ENCODE measurements at regions not wholly inside any gene's neighbourhood (a gene's known extent, or its start where the extent isn't known, plus 50 kb on each side); places are given as distances from the start of the nearest gene placed in this dataset.

DNA sequence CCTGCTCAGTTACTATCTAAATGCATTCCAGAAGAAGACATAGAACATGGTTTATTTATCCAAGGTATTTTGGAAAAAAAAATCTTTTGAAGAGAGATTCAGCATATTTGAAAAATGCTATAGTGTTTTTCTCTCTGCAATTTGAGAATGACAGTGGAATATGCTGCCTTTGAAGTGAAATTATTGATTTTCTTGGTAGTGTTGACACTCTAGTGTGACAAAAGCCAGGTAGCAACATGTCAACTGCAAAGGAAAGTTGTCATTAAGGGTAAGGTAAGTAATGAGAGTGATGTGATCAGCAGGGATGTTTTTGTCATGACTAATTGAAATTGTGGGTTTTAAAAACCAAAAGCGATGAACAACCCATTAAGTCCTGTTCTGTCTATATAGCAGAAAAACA is 1387.1 kb upstream of the TMEFF2 start:
- TF ChIP-seq YY1 (IDR thresholded peaks at IDR 0.05; ENCODE audit: low read depth, low read length) (no peak), CHD1 (IDR thresholded peaks at IDR 0.05; ENCODE audit: low read depth, low read length) (no peak), SIN3A (conservative IDR thresholded peaks at IDR 0.05 in 1 of 2, IDR thresholded peaks at IDR 0.05 in 1 of 2; ENCODE audit: low read depth in 1 of 2, low read length in 2 of 2) (no peak), POLR2A (IDR thresholded peaks at IDR 0.05; ENCODE audit: control extremely low read depth in 1 of 2, low read depth in 2 of 2, low read length in 2 of 2) (no peak), EGR1 (IDR thresholded peaks at IDR 0.05; ENCODE audit: borderline replicate concordance, low read depth, low read length) (no peak), POLR2AphosphoS5 (IDR thresholded peaks at IDR 0.05; ENCODE audit: low read depth, low read length) (no peak)
- TF ChIP-seq, protein P1, sequence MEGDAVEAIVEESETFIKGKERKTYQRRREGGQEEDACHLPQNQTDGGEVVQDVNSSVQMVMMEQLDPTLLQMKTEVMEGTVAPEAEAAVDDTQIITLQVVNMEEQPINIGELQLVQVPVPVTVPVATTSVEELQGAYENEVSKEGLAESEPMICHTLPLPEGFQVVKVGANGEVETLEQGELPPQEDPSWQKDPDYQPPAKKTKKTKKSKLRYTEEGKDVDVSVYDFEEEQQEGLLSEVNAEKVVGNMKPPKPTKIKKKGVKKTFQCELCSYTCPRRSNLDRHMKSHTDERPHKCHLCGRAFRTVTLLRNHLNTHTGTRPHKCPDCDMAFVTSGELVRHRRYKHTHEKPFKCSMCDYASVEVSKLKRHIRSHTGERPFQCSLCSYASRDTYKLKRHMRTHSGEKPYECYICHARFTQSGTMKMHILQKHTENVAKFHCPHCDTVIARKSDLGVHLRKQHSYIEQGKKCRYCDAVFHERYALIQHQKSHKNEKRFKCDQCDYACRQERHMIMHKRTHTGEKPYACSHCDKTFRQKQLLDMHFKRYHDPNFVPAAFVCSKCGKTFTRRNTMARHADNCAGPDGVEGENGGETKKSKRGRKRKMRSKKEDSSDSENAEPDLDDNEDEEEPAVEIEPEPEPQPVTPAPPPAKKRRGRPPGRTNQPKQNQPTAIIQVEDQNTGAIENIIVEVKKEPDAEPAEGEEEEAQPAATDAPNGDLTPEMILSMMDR (IDR thresholded peaks at IDR 0.05; ENCODE audit: control extremely low read depth in 1 of 3, insufficient read depth in 1 of 3, low read depth in 1 of 3, low read length in 3 of 3): no peak
